ENCODE measurements at regions not wholly inside any gene's neighbourhood (a gene's known extent, or its start where the extent isn't known, plus 50 kb on each side); places are given as distances from the start of the nearest gene placed in this dataset.

DNA sequence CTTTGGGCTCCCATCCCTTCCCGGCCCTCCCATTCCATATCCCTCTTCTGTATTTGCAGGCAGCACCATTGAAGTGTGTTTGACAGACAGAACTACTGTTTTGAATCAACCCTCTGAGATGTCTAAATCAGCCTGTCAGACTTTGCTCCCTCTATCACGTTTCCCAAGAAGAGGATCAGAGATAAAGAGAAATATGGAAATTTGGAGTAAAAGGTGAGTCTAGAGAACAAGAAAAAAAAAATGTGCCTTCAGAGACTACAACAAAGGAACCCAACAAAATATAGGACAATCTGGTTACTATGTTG, 133.4 kb upstream of the NCK2 start:
- TF ChIP-seq, protein P1, sequence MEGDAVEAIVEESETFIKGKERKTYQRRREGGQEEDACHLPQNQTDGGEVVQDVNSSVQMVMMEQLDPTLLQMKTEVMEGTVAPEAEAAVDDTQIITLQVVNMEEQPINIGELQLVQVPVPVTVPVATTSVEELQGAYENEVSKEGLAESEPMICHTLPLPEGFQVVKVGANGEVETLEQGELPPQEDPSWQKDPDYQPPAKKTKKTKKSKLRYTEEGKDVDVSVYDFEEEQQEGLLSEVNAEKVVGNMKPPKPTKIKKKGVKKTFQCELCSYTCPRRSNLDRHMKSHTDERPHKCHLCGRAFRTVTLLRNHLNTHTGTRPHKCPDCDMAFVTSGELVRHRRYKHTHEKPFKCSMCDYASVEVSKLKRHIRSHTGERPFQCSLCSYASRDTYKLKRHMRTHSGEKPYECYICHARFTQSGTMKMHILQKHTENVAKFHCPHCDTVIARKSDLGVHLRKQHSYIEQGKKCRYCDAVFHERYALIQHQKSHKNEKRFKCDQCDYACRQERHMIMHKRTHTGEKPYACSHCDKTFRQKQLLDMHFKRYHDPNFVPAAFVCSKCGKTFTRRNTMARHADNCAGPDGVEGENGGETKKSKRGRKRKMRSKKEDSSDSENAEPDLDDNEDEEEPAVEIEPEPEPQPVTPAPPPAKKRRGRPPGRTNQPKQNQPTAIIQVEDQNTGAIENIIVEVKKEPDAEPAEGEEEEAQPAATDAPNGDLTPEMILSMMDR (IDR thresholded peaks at IDR 0.05), result no peak
- no peak for TF ChIP-seq POLR2AphosphoS5 (IDR thresholded peaks at IDR 0.05)
